ENCODE measurements at regions not wholly inside any gene's neighbourhood (a gene's known extent, or its start where the extent isn't known, plus 50 kb on each side); places are given as distances from the start of the nearest gene placed in this dataset.

GRCh38 chr9:547314-547713 is 294.2 kb upstream of the DMRT1 start:
- TF ChIP-seq CTCF (IDR thresholded peaks at IDR 0.05) (no peak), POLR2A (IDR thresholded peaks at IDR 0.05) (no peak)

All from heart left ventricle (tissue), 13 donors.